Hematopoietic multipotent progenitor cell treated with erythropoietin and hydrocortisone succinate and interleukin-3 and kit ligand, for 4 days (in vitro differentiated cells): ENCODE measurements at regions not wholly inside any gene's neighbourhood (a gene's known extent, or its start where the extent isn't known, plus 50 kb on each side); places are given as distances from the start of the nearest gene placed in this dataset.

Experiments
- DNase-seq: peaks from one replicate; pipeline ENCODE4 v3.0.0-alpha.2; 2015

- DNase-seq: no peak
These were observed 311.9 kb upstream of the TBX3 start for GRCh38 chr12:114995891-114996290.

- no peak for DNase-seq
These were observed 309.2 kb upstream of the TBX3 start for GRCh38 chr12:114993165-114993564.

- no peak for DNase-seq
These were observed 308.5 kb upstream of the TBX3 start for GRCh38 chr12:114992443-114992842.

GRCh38 chr12:114990381-114990780 lies 306.4 kb upstream of the TBX3 start:
- no peak for DNase-seq

- no peak for DNase-seq
These were observed 302.9 kb upstream of the TBX3 start for GRCh38 chr12:114986849-114987248.

GRCh38 chr12:114986178-114986714 lies 302.3 kb upstream of the TBX3 start:
- DNase-seq: no peak

GRCh38 chr12:114984634-114985061 lies 300.7 kb upstream of the TBX3 start:
- DNase-seq: no peak

- no peak for DNase-seq
These were observed 298.8 kb upstream of the TBX3 start for GRCh38 chr12:114982760-114983159.

- DNase-seq: no peak
These were observed 297.1 kb upstream of the TBX3 start for GRCh38 chr12:114981036-114981435.

GRCh38 chr12:114976959-114977358 lies 293.0 kb upstream of the TBX3 start:
- no peak for DNase-seq

GRCh38 chr12:114976372-114976771 lies 292.4 kb upstream of the TBX3 start:
- DNase-seq: no peak

GRCh38 chr12:114975640-114976310 lies 291.8 kb upstream of the TBX3 start:
- DNase-seq: no peak

- no peak for DNase-seq
These were observed 291.1 kb upstream of the TBX3 start for GRCh38 chr12:114974826-114975639.

GRCh38 chr12:114974333-114974732 lies 290.4 kb upstream of the TBX3 start:
- DNase-seq: no peak

GRCh38 chr12:114968727-114969126 lies 284.8 kb upstream of the TBX3 start:
- no peak for DNase-seq

- DNase-seq: no peak
These were observed 283.2 kb upstream of the TBX3 start for GRCh38 chr12:114967151-114967550.

GRCh38 chr12:114964841-114965240 lies 280.9 kb upstream of the TBX3 start:
- DNase-seq: no peak

GRCh38 chr12:114963846-114964245 lies 279.9 kb upstream of the TBX3 start:
- no peak for DNase-seq

- no peak for DNase-seq
These were observed 277.5 kb upstream of the TBX3 start for GRCh38 chr12:114961491-114961890.

GRCh38 chr12:114958538-114958937 lies 274.6 kb upstream of the TBX3 start:
- DNase-seq: no peak

- DNase-seq: no peak
These were observed 273.2 kb upstream of the TBX3 start for GRCh38 chr12:114957225-114957624.

- DNase-seq: no peak
These were observed 271.5 kb upstream of the TBX3 start for GRCh38 chr12:114955414-114956014.

- DNase-seq: no peak
These were observed 270.6 kb upstream of the TBX3 start for GRCh38 chr12:114954511-114955055.
